ENCODE measurements at regions not wholly inside any gene's neighbourhood (a gene's known extent, or its start where the extent isn't known, plus 50 kb on each side); places are given as distances from the start of the nearest gene placed in this dataset.
"Not testable (repeated sequence)": the region's sequence is repeated elsewhere in the genome, so short reads cannot be mapped to it uniquely, and the experiment has no call there.

DNA sequence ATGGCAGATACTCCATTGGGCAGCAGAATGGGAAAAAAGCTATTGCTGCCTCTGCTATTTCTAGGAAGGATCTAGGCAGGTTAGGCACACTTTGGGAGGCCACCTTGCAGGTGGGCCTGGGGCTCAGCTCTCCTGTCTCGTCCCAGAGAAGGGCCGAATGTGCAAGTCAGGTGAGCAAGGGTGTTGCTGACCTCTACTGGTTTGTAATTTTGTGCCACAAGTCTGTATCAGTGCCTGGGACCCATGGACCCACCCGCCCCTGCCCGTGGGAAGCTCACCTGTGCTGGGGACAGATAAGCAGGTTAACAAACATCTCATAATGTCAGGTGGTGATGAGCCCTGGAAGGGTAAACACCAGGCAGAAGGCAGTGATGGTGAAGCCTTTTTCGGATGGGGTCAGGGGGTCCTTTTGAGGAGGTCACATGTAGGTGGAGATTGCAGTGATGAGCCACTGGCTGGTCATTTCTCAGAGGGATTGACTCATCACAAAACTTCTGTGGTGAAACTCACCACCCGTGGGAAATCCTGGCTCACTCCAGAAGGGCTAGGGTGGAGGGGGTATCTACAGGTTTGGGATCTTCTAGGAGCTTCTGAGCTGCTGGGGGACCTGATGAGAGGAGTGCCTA lies 161.3 kb downstream of the KLF13 start:
- no peak for DNase-seq (ENCODE audit: low read depth)

DNA sequence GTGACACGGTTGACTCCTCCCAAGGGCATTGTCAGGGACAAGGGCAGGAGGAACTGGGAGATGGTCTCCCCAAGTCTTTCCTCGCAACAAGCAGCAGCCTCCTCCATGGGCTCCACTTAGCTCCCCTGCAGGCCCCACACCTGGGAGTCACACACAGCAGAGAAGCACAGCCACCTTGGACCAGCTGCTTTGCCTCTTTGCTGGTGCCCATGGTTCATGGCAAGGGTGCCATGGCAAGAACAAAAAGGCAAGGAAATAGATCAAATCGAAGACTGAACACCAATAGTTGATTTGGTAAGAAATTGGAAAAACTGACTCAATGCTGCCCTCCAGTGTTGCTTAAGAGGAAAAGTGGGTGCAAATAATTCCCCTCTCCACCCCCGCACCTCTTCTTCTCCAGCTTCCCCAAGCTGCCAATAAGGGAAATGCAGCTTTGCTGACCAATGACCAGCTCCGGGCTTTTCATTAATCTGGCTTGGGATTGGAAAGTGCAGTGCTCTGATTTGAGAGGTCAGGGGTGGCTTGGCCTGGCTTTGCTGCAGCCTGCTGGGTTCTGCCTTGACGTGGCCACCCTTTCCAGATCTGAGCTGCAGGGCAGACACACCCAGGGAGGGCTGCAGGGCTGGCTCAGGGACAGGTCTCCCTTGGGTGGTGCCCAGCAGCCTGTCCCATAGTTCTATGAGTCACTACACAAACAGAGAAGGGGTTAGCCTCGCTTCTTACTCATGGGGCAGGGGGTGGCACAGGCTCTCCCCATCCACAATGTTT lies 162.0 kb downstream of the KLF13 start:
- no peak for DNase-seq (ENCODE audit: low read depth)

- no peak for DNase-seq (ENCODE audit: low read depth)
These were observed 162.6 kb downstream of the KLF13 start for GRCh38 chr15:31489281-31489680.

DNA sequence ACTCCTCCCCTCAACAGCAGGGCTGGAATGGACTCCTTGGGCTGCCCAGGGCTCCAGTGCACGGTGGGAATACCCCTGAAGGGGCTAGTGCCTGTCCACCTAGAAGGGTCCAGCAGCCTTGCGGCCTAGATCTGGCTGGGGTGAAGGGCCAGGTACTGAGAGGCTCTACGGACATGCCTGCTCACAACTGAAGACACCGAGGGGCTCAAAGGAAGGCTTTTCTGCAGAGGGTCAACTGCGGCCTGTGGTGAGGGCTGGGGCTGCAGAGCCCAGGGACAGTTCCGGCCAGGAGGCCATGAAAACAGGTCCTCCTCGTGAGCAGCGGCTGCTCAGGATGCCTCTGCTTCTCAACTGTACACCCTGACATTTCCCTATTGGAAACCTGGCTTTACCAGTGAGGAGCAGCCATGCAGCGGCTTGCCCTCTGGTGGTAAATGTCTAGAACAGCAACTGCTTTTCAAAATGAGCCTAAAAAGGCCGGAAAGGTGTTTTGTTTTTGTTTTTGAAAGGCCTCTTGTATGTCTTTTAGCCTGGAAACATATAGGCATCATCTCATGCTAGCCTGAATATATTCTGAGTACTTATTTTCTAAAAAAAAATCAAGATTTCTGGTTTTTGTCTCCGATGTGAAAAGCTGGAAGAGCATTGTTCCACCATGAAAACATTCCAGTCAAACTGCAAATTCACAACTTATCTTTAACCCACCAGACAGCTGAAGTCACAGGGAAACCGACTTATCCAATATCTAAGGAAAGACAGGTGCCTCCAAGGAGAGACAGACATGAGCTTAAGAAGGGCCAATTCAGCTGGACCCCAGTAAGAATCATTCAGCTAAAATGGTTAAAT lies 163.4 kb downstream of the KLF13 start:
- DNase-seq (ENCODE audit: low read depth), result no peak

DNA sequence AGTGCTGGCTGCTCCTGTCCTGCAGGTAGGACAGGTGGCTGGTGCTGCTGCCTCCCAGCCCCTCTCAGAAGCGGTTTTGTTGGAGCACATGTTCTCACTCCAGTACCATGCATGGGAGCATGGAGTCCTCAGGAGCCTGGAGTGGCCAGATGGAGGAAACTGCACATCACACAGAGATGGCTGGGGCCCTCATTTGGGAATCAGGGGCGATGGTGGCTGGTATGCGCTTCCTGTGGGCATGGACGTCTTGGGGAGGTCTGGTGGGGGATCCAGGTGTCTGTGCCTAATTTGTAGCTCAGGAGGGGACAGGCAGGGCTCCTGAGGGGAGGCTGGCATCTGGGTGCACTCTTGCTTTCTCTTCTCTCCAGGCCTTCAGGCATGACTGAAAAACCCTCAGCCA lies 168.2 kb downstream of the KLF13 start:
- DNase-seq (ENCODE audit: low read depth), result no peak

- no peak for DNase-seq (ENCODE audit: low read depth)
These were observed 168.6 kb downstream of the KLF13 start for GRCh38 chr15:31495281-31495680.

DNA sequence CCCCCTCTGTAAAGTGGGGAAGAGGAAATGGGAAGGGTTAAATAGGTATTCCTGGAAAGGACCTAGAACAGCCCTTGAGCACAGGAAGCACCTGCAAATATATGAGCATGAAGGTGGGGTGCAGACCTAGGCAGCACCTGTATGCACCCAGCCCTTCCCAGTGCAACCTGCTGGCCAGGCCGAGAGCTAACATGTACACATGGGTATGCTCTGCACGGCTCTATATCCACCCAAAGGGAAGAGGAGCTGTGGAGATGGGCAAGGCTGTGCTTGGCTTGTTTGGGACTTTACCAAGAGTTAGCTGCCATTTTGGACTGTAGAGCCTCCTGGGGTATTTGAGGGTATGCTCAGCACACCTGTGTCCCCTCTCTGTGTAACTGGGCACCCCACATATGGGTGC lies 171.2 kb downstream of the KLF13 start:
- DNase-seq (ENCODE audit: low read depth), result no peak

DNA sequence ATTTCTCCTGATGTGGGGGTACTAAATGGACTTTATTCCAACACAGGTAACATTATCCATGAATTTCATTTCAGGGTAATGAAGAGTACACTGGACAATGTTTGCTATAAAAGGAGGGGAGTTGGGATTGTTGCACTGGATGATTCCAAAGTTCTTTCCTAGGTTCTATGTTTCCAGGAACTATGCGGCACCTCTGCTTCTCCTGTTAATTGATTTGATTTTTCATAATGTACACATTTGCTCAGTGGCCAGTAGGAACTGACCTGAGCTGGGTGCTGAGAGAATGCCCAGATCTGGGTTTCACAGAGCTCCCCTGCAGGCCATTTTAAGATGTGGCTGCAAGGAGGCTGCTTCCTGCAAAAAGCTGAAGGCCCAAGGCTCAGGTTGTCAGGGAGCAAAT lies 171.7 kb downstream of the KLF13 start:
- DNase-seq (ENCODE audit: low read depth), result no peak

- DNase-seq (ENCODE audit: low read depth), result no peak
These were observed 172.1 kb downstream of the KLF13 start for GRCh38 chr15:31498756-31499155.

GRCh38 chr15:31499236-31499952 lies 172.8 kb downstream of the KLF13 start:
- DNase-seq (ENCODE audit: low read depth), result no peak

DNA sequence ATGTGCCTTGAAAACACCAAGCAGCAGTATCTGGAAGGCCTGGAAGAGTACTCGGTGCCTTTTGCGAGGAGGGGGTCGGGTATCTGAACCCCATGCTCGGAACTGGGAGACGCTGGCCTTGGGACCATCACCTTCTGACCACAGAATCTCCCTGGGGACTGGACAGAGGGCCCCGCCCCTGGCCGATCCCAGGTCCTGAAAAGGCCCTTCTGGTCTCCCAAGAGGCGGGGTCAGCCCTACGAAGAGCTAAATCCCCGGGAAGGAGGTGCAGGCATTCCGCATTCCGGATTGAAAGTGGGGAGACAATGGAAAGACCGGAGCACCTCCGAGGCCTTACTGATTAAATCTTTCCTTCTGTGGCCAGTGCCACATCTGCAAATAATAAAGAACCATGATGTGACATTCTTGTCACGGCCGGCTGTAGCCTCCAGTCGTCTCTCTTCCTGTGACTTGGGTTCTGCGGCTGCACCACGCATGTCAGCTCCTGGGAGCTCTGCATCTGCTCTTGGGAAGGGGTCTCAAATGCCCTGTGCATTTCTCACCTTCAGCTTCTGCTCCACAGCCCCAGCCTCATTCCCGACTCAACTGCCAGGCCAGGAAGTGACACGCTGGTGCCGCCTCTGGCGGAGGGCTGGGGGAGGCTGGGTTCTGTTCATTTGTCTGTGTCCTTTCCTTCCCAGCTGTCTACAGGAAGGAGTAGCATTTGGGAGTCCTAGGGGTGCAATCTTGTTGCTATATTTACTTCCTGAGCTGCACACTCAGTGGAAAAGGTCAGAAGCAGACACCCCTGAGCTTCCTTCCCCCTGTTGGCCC lies 173.5 kb downstream of the KLF13 start:
- DNase-seq (ENCODE audit: low read depth), result no peak

DNA sequence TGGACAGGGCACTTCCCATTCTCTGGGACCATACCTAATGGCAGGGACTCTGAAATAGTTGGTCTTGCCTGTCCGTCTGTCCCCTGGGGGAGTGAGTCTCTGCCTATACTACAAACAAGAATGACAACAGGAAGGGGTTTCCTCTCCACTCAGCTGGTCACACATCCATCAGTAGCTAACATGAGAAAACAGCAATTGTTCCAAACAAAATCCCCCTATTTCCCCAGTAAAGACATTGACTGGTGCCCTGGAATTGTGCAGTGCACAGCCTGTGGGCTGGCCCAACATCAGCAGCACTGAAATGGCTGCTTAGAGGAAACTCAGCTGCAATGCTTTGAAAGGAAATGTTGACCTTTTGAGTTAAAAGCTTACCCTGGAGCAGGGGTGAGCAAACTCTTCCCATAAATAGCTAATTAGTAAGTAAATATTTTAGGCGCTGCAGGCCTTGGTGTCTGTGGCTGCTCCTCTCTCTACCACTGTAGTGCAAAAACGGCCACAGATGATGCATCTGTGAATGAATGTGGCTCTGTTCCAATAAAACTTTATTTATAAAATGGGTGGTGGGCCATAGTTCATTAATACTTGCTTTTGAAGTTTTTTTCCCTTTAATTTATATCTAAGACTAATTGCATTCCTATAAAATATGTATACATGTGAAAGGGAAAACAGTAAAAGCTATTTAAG lies 174.3 kb downstream of the KLF13 start:
- DNase-seq (ENCODE audit: low read depth), result no peak

- DNase-seq (ENCODE audit: low read depth), result no peak
These were observed 175.0 kb downstream of the KLF13 start for GRCh38 chr15:31501536-31502157.

DNA sequence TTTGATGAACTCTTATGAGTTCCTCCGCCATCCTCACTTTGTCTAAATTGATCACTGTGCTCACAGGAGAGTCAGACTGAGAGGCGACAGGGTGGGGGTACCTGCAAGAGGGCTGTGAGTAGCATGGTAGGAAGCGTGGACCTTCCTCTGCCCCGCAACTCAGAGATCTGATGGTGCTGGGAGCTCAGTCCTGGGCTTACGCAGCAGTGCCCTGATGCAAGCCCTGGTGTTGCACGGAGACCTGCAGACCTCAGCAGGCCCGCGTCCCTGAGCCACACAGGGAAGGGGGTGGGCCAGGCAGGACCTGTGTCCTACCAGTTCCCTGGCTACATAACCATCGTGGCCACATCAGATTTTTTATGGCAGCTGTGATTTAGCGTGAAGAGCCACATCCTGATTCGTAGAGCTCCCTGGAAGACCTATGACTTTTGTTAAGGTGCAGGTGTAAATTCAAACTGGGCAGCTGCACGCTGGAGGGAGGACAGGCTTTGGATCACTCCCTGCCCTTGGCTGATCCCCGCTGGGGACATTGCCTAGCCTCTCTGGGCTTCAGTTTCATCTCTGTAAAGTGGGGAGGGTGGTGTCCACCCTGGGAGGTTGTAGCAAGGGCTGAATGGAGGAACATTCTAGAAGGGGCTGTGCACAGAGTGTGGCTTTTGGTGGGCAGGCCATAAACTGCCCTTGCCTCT lies 176.1 kb downstream of the KLF13 start:
- DNase-seq (ENCODE audit: low read depth), result no peak

GRCh38 chr15:31503256-31503655 lies 176.6 kb downstream of the KLF13 start:
- DNase-seq (ENCODE audit: low read depth), result no peak

GRCh38 chr15:31503758-31504461 lies 177.3 kb downstream of the KLF13 start:
- no peak for DNase-seq (ENCODE audit: low read depth)

- DNase-seq (ENCODE audit: low read depth), result no peak
These were observed 177.8 kb downstream of the KLF13 start for GRCh38 chr15:31504462-31504839.

DNA sequence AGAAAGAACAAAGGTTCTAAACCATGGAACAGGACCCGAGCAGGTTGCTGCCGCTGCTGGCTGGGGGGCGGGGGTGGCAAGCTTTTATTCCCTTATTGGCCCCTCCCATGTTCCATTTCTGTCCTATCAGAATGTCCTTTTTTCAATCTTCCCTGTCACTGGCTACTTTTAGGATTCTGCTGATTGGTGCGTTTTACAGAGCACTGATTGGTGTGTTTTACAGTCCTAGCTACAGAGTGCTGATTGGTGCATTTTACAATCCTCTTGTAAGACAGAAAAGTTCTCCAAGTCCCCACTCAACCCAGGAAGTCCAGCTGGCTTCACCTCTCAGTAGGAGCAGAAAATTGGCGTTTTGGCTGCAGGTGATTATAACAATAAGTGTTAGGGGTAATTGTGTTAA lies 180.9 kb downstream of the KLF13 start:
- not testable (repeated sequence) for DNase-seq (ENCODE audit: low read depth)

GRCh38 chr15:31508656-31509055 lies 182.0 kb downstream of the KLF13 start:
- DNase-seq (ENCODE audit: low read depth), result no peak
